GM12873 (cell line): ENCODE measurements at regions not wholly inside any gene's neighbourhood (a gene's known extent, or its start where the extent isn't known, plus 50 kb on each side); places are given as distances from the start of the nearest gene placed in this dataset.

Experiments used
- TF ChIP-seq, protein P1 (sequence below): IDR thresholded peaks from 2 replicates; pipeline ENCODE4 v1.5.1; 2012; ENCODE audit warnings: low read depth, mild to moderate bottlenecking, moderate library complexity, low read length, control low read depth; ENCODE audit not compliant: insufficient read depth; ENCODE audit errors: missing control alignments

- TF ChIP-seq, protein P1, sequence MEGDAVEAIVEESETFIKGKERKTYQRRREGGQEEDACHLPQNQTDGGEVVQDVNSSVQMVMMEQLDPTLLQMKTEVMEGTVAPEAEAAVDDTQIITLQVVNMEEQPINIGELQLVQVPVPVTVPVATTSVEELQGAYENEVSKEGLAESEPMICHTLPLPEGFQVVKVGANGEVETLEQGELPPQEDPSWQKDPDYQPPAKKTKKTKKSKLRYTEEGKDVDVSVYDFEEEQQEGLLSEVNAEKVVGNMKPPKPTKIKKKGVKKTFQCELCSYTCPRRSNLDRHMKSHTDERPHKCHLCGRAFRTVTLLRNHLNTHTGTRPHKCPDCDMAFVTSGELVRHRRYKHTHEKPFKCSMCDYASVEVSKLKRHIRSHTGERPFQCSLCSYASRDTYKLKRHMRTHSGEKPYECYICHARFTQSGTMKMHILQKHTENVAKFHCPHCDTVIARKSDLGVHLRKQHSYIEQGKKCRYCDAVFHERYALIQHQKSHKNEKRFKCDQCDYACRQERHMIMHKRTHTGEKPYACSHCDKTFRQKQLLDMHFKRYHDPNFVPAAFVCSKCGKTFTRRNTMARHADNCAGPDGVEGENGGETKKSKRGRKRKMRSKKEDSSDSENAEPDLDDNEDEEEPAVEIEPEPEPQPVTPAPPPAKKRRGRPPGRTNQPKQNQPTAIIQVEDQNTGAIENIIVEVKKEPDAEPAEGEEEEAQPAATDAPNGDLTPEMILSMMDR, result no peak
Measured at GRCh38 chr5:135220394-135221186, 178.4 kb downstream of the MACROH2A1 start.

DNA sequence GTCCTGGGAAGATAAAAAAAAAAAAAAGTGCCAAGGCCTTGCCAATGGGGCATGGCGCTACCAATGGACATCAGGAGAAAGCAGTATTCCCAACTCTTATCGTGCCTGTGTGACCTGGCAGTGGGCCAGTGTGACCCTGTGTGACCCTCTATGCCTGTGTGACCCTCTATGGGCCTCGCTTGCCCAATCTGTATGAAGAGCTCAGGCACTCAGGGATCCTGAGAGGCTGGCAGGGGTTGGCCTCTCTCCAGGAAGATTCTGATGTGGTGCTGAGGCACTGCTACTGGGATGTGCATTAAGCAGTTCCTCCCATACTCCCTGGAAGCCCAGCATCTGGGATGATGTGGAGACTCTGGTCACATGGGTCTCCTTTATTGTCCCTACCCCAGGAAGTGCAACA lies 179.2 kb downstream of the MACROH2A1 start:
- TF ChIP-seq, protein P1, result no peak

DNA sequence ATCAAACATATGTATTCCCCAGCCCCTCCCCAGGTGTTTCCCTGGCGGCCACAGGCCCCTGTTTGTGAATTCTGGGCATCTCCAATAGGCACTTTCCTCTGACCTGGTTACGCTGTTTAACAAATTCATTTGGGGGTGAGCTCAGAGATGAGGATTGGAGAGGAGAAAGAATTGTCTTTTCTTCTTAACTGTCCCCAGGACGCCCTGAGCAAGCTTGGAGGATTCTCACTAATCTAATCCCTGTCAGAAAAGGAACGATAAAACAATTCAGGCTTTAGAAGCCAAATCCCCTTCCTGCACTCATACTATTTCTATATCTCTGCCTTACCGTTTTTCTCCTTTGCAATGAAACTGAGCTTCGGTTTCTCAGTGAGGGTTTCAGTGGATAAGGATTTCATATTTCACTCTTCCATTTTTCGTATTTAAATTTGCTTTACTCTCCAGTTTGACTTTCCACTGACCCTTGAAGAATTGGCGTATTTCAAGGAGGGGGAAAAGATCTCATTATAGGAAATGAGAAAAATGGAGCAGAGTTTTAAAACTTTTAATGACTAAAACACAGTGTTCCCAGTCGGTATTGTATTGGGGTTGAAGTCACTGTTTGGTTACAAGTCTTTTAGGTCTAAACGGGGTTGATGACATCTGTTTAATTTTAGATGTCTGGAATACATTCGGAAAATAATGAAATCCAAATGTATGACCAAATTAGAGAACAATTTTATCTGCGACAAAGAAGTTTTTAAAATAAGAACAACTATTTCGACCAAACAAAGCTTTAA lies 180.1 kb downstream of the MACROH2A1 start:
- TF ChIP-seq, protein P1, result no peak

- TF ChIP-seq, protein P1, result no peak
Measured at GRCh38 chr5:135218486-135218755, 180.6 kb downstream of the MACROH2A1 start.

GRCh38 chr5:135217669-135218485 lies 181.2 kb downstream of the MACROH2A1 start:
- TF ChIP-seq, protein P1, result peak; percentile 20

- TF ChIP-seq, protein P1, result no peak
Measured at GRCh38 chr5:135216471-135217343, 182.3 kb downstream of the MACROH2A1 start.
